Ovary (tissue), 3 donors: ENCODE measurements at regions not wholly inside any gene's neighbourhood (a gene's known extent, or its start where the extent isn't known, plus 50 kb on each side); places are given as distances from the start of the nearest gene placed in this dataset.

Source experiments
- POLR2A ChIP-seq: fragments of 450-650 bp; IDR thresholded peaks from one replicate; pipeline ENCODE4 v1.6.1; 2017; ENCODE audit warnings: antibody characterized with exemption, mild to moderate bottlenecking, moderate library complexity
- TF ChIP-seq, protein P1 (sequence below), 3 donors: fragments of 450-650 bp in 2 of 3; fragments of 200-600 bp in 1 of 3; IDR thresholded peaks; one replicate each; pipeline versions ENCODE4 v1.5.1 to v1.8.0; 2016 to 2022; ENCODE audit warnings: antibody characterized with exemption in 3 of 3, mild to moderate bottlenecking in 1 of 3
- donor health status: DM: no; HTN: no; CAD: no.

DNA sequence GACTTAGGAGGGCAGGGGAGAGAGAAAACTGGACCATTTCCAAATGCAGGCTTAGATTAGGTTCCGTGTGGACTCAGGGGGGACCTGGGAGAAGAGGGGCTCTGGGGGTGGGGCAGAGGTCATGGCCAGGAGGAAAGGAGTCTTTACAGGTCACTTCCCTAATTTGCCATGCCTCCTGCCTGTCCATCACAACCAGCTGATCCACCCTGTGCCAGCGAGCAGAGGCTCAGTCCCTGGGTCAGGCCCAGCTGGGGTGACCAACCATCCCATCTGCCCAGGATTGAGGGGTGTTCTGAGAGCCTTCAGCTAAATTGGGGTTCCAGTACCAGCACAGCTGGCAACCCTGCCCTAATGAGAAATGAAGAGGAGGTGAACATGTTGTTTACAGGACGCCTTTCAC, 84.6 kb upstream of the CACUL1 start:
- TF ChIP-seq, protein P1, sequence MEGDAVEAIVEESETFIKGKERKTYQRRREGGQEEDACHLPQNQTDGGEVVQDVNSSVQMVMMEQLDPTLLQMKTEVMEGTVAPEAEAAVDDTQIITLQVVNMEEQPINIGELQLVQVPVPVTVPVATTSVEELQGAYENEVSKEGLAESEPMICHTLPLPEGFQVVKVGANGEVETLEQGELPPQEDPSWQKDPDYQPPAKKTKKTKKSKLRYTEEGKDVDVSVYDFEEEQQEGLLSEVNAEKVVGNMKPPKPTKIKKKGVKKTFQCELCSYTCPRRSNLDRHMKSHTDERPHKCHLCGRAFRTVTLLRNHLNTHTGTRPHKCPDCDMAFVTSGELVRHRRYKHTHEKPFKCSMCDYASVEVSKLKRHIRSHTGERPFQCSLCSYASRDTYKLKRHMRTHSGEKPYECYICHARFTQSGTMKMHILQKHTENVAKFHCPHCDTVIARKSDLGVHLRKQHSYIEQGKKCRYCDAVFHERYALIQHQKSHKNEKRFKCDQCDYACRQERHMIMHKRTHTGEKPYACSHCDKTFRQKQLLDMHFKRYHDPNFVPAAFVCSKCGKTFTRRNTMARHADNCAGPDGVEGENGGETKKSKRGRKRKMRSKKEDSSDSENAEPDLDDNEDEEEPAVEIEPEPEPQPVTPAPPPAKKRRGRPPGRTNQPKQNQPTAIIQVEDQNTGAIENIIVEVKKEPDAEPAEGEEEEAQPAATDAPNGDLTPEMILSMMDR (IDR thresholded peaks at IDR 0.05), result no peak
- TF ChIP-seq POLR2A, result no peak
